Right lobe of liver (tissue), 4 donors: ENCODE measurements at regions not wholly inside any gene's neighbourhood (a gene's known extent, or its start where the extent isn't known, plus 50 kb on each side); places are given as distances from the start of the nearest gene placed in this dataset.

Source experiments
- POLR2A ChIP-seq: fragments of 450-650 bp; IDR thresholded peaks from one replicate; pipeline ENCODE4 v1.6.1; 2017; ENCODE audit warnings: antibody characterized with exemption, mild to moderate bottlenecking
- TF ChIP-seq, protein P1 (sequence below), 4 donors: fragments of 200-600 bp in 3 of 4; fragments of 450-650 bp in 1 of 4; IDR thresholded peaks; one replicate each; pipeline versions ENCODE4 v1.5.1 to v1.8.0; 2016 to 2022; ENCODE audit warnings: antibody characterized with exemption in 4 of 4, mild to moderate bottlenecking in 2 of 4
- donor health status: DM: no; HTN: no; CAD: no.
- donor health status: DM: no; HTN: no; CAD: no.
- donor health status: DM: no; HTN: yes; CAD: no.

DNA sequence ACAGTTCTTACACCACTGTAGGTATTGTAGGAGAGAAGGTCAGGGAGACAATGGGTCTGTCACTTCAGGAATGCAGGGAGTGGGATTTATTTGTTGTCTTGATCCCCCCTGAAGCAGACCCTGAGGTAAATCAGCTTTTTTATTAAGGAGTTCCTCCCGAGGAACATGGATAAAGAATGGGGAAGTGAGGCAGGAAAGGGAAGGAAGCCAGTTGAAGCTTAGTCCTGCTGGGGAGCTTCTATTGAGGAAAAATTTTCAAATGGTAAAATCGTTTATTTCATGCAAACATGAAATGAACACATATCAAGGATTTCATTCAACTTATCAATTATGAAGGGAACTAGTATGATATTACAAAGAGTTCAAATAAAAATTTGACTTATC is 318.6 kb upstream of the PIK3R1 start:
- TF ChIP-seq, protein P1, sequence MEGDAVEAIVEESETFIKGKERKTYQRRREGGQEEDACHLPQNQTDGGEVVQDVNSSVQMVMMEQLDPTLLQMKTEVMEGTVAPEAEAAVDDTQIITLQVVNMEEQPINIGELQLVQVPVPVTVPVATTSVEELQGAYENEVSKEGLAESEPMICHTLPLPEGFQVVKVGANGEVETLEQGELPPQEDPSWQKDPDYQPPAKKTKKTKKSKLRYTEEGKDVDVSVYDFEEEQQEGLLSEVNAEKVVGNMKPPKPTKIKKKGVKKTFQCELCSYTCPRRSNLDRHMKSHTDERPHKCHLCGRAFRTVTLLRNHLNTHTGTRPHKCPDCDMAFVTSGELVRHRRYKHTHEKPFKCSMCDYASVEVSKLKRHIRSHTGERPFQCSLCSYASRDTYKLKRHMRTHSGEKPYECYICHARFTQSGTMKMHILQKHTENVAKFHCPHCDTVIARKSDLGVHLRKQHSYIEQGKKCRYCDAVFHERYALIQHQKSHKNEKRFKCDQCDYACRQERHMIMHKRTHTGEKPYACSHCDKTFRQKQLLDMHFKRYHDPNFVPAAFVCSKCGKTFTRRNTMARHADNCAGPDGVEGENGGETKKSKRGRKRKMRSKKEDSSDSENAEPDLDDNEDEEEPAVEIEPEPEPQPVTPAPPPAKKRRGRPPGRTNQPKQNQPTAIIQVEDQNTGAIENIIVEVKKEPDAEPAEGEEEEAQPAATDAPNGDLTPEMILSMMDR (IDR thresholded peaks at IDR 0.05): no peak
- no peak for TF ChIP-seq POLR2A
